Parathyroid adenoma (tissue), 2 donors: ENCODE measurements at regions not wholly inside any gene's neighbourhood (a gene's known extent, or its start where the extent isn't known, plus 50 kb on each side); places are given as distances from the start of the nearest gene placed in this dataset.

ENCODE experiments used
- H2AFZ ChIP-seq: fragments of 300-600 bp; sonication (generic); one replicate; pipeline ENCODE4 v1.7.0; 2017; ENCODE audit warnings: antibody characterized with exemption, mild to moderate bottlenecking
- H3K27ac ChIP-seq: fragments of 300-600 bp; sonication (generic); one replicate; pipeline ENCODE4 v1.7.0; 2017
- H3K27me3 ChIP-seq: fragments of 300-600 bp; sonication (generic); one replicate; pipeline ENCODE4 v1.7.0; 2017; ENCODE audit warnings: low read length; ENCODE audit not compliant: control insufficient read depth, insufficient read depth
- H3K36me3 ChIP-seq: fragments of 300-600 bp; sonication (generic); one replicate; pipeline ENCODE4 v1.7.0; 2017; ENCODE audit warnings: low read length; ENCODE audit not compliant: control insufficient read depth, insufficient read depth
- H3K4me1 ChIP-seq: fragments of 300-600 bp; sonication (generic); one replicate; pipeline ENCODE4 v1.7.0; 2017; ENCODE audit warnings: control low read depth
- H3K4me2 ChIP-seq: fragments of 300-600 bp; sonication (generic); one replicate; pipeline ENCODE4 v1.7.0; 2017; ENCODE audit warnings: low read length
- H3K4me3 ChIP-seq: fragments of 300-600 bp; sonication (generic); one replicate; pipeline ENCODE4 v1.7.0; 2017; ENCODE audit warnings: low read depth, low read length
- H3K79me2 ChIP-seq: fragments of 300-600 bp; sonication (generic); one replicate; pipeline ENCODE4 v1.7.0; 2017; ENCODE audit warnings: control low read depth
- H3K9ac ChIP-seq: fragments of 300-600 bp; sonication (generic); one replicate; pipeline ENCODE4 v1.7.0; 2017; ENCODE audit warnings: mild to moderate bottlenecking
- H3K9me3 ChIP-seq: fragments of 300-600 bp; sonication (generic); one replicate; pipeline ENCODE4 v1.7.0; 2017; ENCODE audit warnings: low read length; ENCODE audit not compliant: control insufficient read depth
- CTCF ChIP-seq: fragments of 300-600 bp; sonication (generic); IDR thresholded peaks from one replicate; pipeline ENCODE4 v1.7.0; 2017; ENCODE audit warnings: antibody characterized with exemption, mild to moderate bottlenecking
- donor health status: primary hyperparathyroidism.

- H3K4me2 ChIP-seq: no peak overlapping the region
- no peaks in the 10 kb centered on the region for H3K79me2 ChIP-seq
- no peaks in the 10 kb centered on the region for H3K9me3 ChIP-seq
- H3K9ac ChIP-seq: no peak overlapping the region
- H3K27me3 ChIP-seq: no peaks in the 10 kb centered on the region
- H3K27ac ChIP-seq: no peak overlapping the region
- H2AFZ ChIP-seq: no peak overlapping the region
- no peak overlapping the region for H3K4me3 ChIP-seq
- no peaks in the 10 kb centered on the region for H3K36me3 ChIP-seq
- TF ChIP-seq CTCF: no peak
- H3K4me1 ChIP-seq: no peaks in the 10 kb centered on the region
Observed at GRCh38 chr14:104309657-104310369, 171.4 kb downstream of the KIF26A start.

GRCh38 chr14:104311358-104311757, 173.0 kb downstream of the KIF26A start:
- H3K79me2 ChIP-seq: no peaks in the 10 kb centered on the region
- H3K9ac ChIP-seq: no peak overlapping the region
- H3K4me3 ChIP-seq: no peak overlapping the region
- no peaks in the 10 kb centered on the region for H3K27me3 ChIP-seq
- no peak overlapping the region for H2AFZ ChIP-seq
- TF ChIP-seq CTCF: no peak
- H3K4me2 ChIP-seq: no peak overlapping the region
- no peaks in the 10 kb centered on the region for H3K36me3 ChIP-seq
- no peaks in the 10 kb centered on the region for H3K9me3 ChIP-seq
- no peak overlapping the region for H3K27ac ChIP-seq
- H3K4me1 ChIP-seq: no peaks in the 10 kb centered on the region

- Histone ChIP-seq H3K79me2 (no peaks in the 10 kb centered on the region), H3K4me3 (no peak overlapping the region), H3K36me3 (no peaks in the 10 kb centered on the region), H3K27ac (no peak overlapping the region), H3K4me2 (no peak overlapping the region), H3K27me3 (no peaks in the 10 kb centered on the region), H3K4me1 (no peaks in the 10 kb centered on the region), H2AFZ (no peak overlapping the region), H3K9me3 (no peaks in the 10 kb centered on the region), H3K9ac (no peak overlapping the region)
- TF ChIP-seq CTCF: no peak
Observed at GRCh38 chr14:104313674-104314073, 175.3 kb downstream of the KIF26A start.

- H3K9me3 ChIP-seq: no peaks in the 10 kb centered on the region
- H3K4me2 ChIP-seq: no peak overlapping the region
- no peak overlapping the region for H3K4me3 ChIP-seq
- H3K36me3 ChIP-seq: no peaks in the 10 kb centered on the region
- no peaks in the 10 kb centered on the region for H3K79me2 ChIP-seq
- no peak overlapping the region for H2AFZ ChIP-seq
- TF ChIP-seq CTCF: no peak
- no peak overlapping the region for H3K27ac ChIP-seq
- no peaks in the 10 kb centered on the region for H3K4me1 ChIP-seq
- H3K9ac ChIP-seq: no peak overlapping the region
- H3K27me3 ChIP-seq: no peaks in the 10 kb centered on the region
Observed at GRCh38 chr14:104314251-104314941, 176.0 kb downstream of the KIF26A start.
